Neural progenitor cell (in vitro differentiated cells): ENCODE measurements at regions not wholly inside any gene's neighbourhood (a gene's known extent, or its start where the extent isn't known, plus 50 kb on each side); places are given as distances from the start of the nearest gene placed in this dataset.
"Not testable (repeated sequence)": the region's sequence is repeated elsewhere in the genome, so short reads cannot be mapped to it uniquely, and the experiment has no call there.

Source experiments
- DNase-seq: peaks from one replicate; pipeline ENCODE4 v3.0.0-alpha.2; 2016; ENCODE audit warnings: low spot score
- H2AFZ ChIP-seq: fragments of 200-600 bp; sonication (generic); replicated peaks from 2 replicates; pipeline ENCODE4 v1.6.1; 2016; ENCODE audit warnings: antibody characterized with exemption
- H3F3A ChIP-seq: fragments of 200-600 bp; sonication (generic); 2 replicates; pipeline ENCODE4 v1.6.1; 2016; ENCODE audit warnings: antibody characterized with exemption, low read depth
- H3K27ac ChIP-seq: fragments of 200-600 bp; sonication (generic); 2 replicates; pipeline ENCODE4 v1.5.1; 2016; ENCODE audit warnings: mild to moderate bottlenecking
- H3K27me3 ChIP-seq: fragments of 200-600 bp; sonication (generic); 2 replicates; pipeline ENCODE4 v1.6.1; 2016; ENCODE audit warnings: mild to moderate bottlenecking, moderate library complexity
- H3K36me3 ChIP-seq: fragments of 200-600 bp; sonication (generic); 2 replicates; pipeline ENCODE4 v1.5.1; 2016
- H3K4me1 ChIP-seq: fragments of 200-600 bp; sonication (generic); 2 replicates; pipeline ENCODE4 v1.6.1; 2016; ENCODE audit warnings: mixed run types
- H3K4me2 ChIP-seq: fragments of 200-600 bp; sonication (generic); 2 replicates; pipeline ENCODE4 v1.6.1; 2016
- H3K4me3 ChIP-seq: fragments of 200-600 bp; sonication (generic); 2 replicates; pipeline ENCODE4 v1.5.1; 2016
- H3K79me2 ChIP-seq: fragments of 200-600 bp; sonication (generic); 2 replicates; pipeline ENCODE4 v1.6.1; 2016; ENCODE audit warnings: low read depth
- H3K9ac ChIP-seq: fragments of 200-600 bp; sonication (generic); 2 replicates; pipeline ENCODE4 v1.6.1; 2016
- H3K9me3 ChIP-seq: fragments of 200-600 bp; sonication (generic); 2 replicates; pipeline ENCODE4 v1.5.1; 2016; ENCODE audit warnings: low read depth
- H4K20me1 ChIP-seq: fragments of 200-600 bp; sonication (generic); 2 replicates; pipeline ENCODE4 v1.6.1; 2016; ENCODE audit warnings: low read depth
- H3K27ac Mint-ChIP-seq: 3 replicates; pipeline ENCODE4 v1.8.0; 2021; ENCODE audit warnings: mixed read lengths
- H3K27me3 Mint-ChIP-seq: 2 replicates; pipeline ENCODE4 v1.8.0; 2022; ENCODE audit warnings: low read depth, mild to moderate bottlenecking, inconsistent platforms, moderate library complexity, mixed read lengths; ENCODE audit not compliant: insufficient read depth
- H3K36me3 Mint-ChIP-seq: 3 replicates; pipeline ENCODE4 v1.8.0; 2021; ENCODE audit warnings: mixed read lengths
- H3K4me1 Mint-ChIP-seq: 3 replicates; pipeline ENCODE4 v1.8.0; 2021; ENCODE audit warnings: mixed read lengths
- H3K4me3 Mint-ChIP-seq: 3 replicates; pipeline ENCODE4 v1.8.0; 2021; ENCODE audit warnings: mild to moderate bottlenecking, moderate library complexity, mixed read lengths
- H3K9me3 Mint-ChIP-seq: 3 replicates; pipeline ENCODE4 v1.8.0; 2020; ENCODE audit warnings: mixed read lengths
- EZH2 ChIP-seq: fragments of 200-600 bp; sonication (generic); IDR thresholded peaks from 2 replicates; pipeline ENCODE4 v1.6.1; 2017; ENCODE audit warnings: antibody characterized with exemption, mild to moderate bottlenecking, moderate library complexity
- EZH2phosphoT487 ChIP-seq: fragments of 200-600 bp; sonication (generic); IDR thresholded peaks from 2 replicates; pipeline ENCODE4 v1.6.1; 2017; ENCODE audit warnings: antibody characterized with exemption
- TF ChIP-seq, protein P1 (sequence below): fragments of 200-600 bp; sonication (generic); IDR thresholded peaks from 2 replicates; pipeline ENCODE4 v1.5.1; 2017; ENCODE audit warnings: antibody characterized with exemption, mild to moderate bottlenecking

DNA sequence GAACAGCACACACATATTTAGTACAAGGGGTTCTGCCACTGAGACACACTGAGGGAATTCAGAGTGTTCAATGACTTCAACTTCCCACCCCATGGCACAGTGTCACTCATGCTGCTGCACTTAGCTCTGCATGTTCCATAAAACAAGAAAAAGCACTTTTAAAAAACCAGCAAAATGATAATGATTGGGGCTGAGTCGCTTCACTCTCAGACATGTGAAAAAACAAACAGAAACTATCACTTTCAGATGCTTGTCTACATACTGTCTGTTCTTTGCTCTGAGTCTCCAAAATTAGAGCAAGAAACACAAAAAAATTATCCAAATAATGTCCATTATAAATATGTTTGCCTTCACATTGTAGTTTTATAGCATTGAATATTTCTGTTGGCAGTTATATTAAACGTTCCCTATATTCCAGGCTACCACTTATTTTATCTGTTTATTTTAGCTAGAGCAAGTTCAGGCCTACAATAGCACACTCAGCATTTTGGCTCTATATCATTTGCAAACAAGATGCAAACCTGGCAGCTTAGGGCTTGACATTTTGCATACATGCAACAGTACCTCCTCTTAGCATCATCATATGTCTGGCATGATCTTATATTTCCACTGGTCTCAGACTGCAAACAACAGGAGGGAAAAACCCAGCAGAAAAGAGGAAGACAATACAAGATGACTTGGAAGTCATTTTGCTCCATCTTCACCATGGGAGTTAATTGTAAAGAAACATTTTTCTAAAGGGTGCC is 398.8 kb downstream of the HACE1 start:
- TF ChIP-seq EZH2: no peak
- TF ChIP-seq, protein P1, sequence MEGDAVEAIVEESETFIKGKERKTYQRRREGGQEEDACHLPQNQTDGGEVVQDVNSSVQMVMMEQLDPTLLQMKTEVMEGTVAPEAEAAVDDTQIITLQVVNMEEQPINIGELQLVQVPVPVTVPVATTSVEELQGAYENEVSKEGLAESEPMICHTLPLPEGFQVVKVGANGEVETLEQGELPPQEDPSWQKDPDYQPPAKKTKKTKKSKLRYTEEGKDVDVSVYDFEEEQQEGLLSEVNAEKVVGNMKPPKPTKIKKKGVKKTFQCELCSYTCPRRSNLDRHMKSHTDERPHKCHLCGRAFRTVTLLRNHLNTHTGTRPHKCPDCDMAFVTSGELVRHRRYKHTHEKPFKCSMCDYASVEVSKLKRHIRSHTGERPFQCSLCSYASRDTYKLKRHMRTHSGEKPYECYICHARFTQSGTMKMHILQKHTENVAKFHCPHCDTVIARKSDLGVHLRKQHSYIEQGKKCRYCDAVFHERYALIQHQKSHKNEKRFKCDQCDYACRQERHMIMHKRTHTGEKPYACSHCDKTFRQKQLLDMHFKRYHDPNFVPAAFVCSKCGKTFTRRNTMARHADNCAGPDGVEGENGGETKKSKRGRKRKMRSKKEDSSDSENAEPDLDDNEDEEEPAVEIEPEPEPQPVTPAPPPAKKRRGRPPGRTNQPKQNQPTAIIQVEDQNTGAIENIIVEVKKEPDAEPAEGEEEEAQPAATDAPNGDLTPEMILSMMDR: no peak
- Mint-ChIP-seq H3K4me1 (no peaks in the 10 kb centered on the region), H3K27ac (no peak overlapping the region), H3K9me3 (no peaks in the 10 kb centered on the region), H3K4me3 (no peak overlapping the region), H3K36me3 (no peaks in the 10 kb centered on the region), H3K27me3 (peaks cover 3% of the 10 kb centered on the region)
- no peaks in the 10 kb centered on the region for H3K27me3 ChIP-seq
- H3K9ac ChIP-seq: no peak overlapping the region
- H4K20me1 ChIP-seq: no peaks in the 10 kb centered on the region
- no peaks in the 10 kb centered on the region for H3K4me1 ChIP-seq
- no peaks in the 10 kb centered on the region for H3K9me3 ChIP-seq
- no peak overlapping the region for H3K4me2 ChIP-seq
- no peak overlapping the region for H3K4me3 ChIP-seq
- DNase-seq: no peak
- no peak overlapping the region for H2AFZ ChIP-seq
- H3F3A ChIP-seq: no peaks in the 10 kb centered on the region
- no peaks in the 10 kb centered on the region for H3K79me2 ChIP-seq
- no peak overlapping the region for H3K27ac ChIP-seq
- no peaks in the 10 kb centered on the region for H3K36me3 ChIP-seq

DNA sequence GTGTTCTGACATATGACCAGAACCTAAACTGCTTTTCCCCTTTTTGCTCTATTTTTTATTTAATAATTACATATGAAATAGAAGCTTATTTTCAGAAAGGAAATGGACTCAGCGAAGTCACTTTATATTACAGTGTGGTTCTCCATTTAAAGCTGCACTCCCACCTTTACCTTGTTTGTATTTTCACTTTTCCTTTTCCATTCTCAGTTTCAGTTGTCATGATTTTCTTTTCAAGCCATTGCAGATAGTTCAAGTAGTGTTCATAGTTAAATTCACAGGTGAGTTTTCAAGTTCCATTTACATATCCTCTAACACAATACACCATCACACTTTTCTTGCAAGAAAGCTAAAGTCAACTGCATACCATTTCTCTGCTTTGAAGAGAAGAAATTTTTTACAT is 400.2 kb downstream of the HACE1 start:
- no peaks in the 10 kb centered on the region for H3F3A ChIP-seq

DNA sequence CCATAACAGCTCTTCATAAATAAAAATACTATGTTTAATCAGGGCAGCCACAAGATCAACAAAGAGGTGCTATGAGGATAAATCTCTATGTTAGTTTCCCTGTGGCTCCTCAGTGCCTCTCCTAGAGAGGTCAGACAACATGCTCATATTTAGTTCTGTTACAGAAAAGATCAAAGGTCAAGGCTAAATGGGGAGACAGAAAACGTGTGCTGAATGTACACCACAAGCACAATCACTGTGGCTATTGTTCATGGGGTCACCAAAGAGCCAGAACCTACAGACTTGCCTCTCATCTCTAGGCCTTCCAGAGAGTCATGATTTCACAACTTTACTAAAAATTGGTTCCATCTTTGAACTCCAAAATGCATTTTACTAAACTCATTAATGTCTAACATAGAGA is 409.8 kb downstream of the HACE1 start:
- H3K4me3 ChIP-seq: no peak overlapping the region
- no peaks in the 10 kb centered on the region for H4K20me1 ChIP-seq
- Mint-ChIP-seq H3K36me3 (no peaks in the 10 kb centered on the region), H3K4me1 (no peaks in the 10 kb centered on the region), H3K4me3 (no peak overlapping the region), H3K27ac (no peak overlapping the region), H3K9me3 (peaks cover 7% of the 10 kb centered on the region), H3K27me3 (no peaks in the 10 kb centered on the region)
- no peak overlapping the region for H2AFZ ChIP-seq
- H3K27me3 ChIP-seq: no peaks in the 10 kb centered on the region
- H3K9me3 ChIP-seq: no peaks in the 10 kb centered on the region
- no peaks in the 10 kb centered on the region for H3K79me2 ChIP-seq
- H3K27ac ChIP-seq: no peak overlapping the region
- no peaks in the 10 kb centered on the region for H3K4me1 ChIP-seq
- no peak overlapping the region for H3K4me2 ChIP-seq
- DNase-seq: no peak
- H3K9ac ChIP-seq: no peak overlapping the region
- no peaks in the 10 kb centered on the region for H3F3A ChIP-seq
- H3K36me3 ChIP-seq: no peaks in the 10 kb centered on the region
- TF ChIP-seq, protein P1: no peak
- TF ChIP-seq EZH2phosphoT487 (no peak), EZH2 (no peak)

More for the DNA sequence above, 400.2 kb downstream of the HACE1 start:
- Mint-ChIP-seq H3K27ac (no peak overlapping the region), H3K9me3 (no peaks in the 10 kb centered on the region), H3K4me1 (no peaks in the 10 kb centered on the region), H3K27me3 (no peaks in the 10 kb centered on the region), H3K4me3 (no peak overlapping the region), H3K36me3 (no peaks in the 10 kb centered on the region)
- Histone ChIP-seq H3K9ac (no peak overlapping the region), H3K27me3 (no peaks in the 10 kb centered on the region), H3K27ac (no peak overlapping the region), H3K36me3 (no peaks in the 10 kb centered on the region), H3K79me2 (no peaks in the 10 kb centered on the region), H2AFZ (no peak overlapping the region), H4K20me1 (no peaks in the 10 kb centered on the region), H3K9me3 (no peaks in the 10 kb centered on the region), H3K4me3 (no peak overlapping the region), H3K4me1 (no peaks in the 10 kb centered on the region), H3K4me2 (no peak overlapping the region)
- TF ChIP-seq EZH2 (no peak), EZH2phosphoT487 (no peak)
- TF ChIP-seq, protein P1: no peak
- DNase-seq: no peak

DNA sequence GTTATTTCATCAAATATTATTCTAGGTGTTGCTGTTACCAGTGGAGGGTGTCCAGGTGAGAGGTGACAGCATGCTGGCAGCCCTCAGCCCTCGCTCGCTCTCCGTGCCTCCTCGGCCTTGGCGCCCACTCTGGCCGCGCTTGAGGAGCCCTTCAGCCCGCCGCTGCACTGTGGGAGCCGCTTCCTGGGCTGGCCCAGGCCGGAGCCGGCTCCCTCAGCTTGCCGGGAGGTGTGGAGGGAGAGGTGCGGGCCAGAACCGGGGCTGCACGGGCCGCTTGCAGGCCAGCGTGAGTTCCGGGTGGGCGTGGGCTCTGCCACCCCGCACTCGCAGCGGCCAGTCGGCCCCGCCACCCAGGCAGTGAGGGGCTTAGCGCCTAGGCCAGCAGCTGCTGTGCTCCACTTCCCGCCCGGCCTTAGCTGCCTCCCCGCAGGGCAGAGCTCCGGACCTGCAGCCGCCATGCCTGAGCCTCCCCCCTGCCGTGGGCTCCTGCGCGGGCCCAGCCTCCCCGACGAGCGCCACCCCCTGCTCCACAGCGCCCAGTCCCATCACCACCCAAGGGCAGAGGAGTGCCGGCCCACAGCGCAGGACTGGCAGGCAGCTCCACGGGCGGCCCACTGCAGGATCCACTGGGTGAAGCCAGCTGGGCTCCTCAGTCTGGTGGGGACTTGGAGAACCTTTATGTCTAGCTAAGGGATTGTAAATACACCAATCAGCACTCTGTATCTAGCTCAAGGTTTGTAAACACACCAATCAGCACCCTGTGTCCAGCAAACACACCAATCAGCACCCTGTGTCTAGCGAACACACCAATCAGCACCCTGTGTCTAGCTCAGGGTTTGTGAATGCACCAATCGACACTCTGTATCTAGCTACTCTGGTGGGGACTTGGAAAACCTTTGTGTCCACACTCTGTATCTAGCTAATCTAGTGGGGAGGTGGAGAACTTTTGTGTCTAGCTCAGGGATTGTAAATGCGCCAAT is 413.3 kb downstream of the HACE1 start:
- not testable (repeated sequence) for H3K27me3 ChIP-seq, H3K4me2 ChIP-seq, H4K20me1 ChIP-seq, H3K4me1 ChIP-seq, H3K79me2 ChIP-seq, H3K36me3 Mint-ChIP-seq, H3K27ac ChIP-seq, H3K4me3 ChIP-seq, H3F3A ChIP-seq, H3K36me3 ChIP-seq, H3K27me3 Mint-ChIP-seq, H3K9me3 ChIP-seq, H3K4me1 Mint-ChIP-seq, H3K4me3 Mint-ChIP-seq, DNase-seq, H2AFZ ChIP-seq, H3K27ac Mint-ChIP-seq, H3K9ac ChIP-seq, H3K9me3 Mint-ChIP-seq
